Peyer's patch (tissue), 4 donors: ENCODE measurements at regions not wholly inside any gene's neighbourhood (a gene's known extent, or its start where the extent isn't known, plus 50 kb on each side); places are given as distances from the start of the nearest gene placed in this dataset.
A peak's percentile ranks its signal among the peaks of the same experiment; 100 is the strongest.

Experiments used
- DNase-seq, 3 donors: peaks; one replicate each; pipeline ENCODE4 v3.0.0-alpha.2; 2017 to 2019
- H3K27ac ChIP-seq, 4 donors: fragments of 200-600 bp; sonication (generic); one replicate each; pipeline ENCODE4 v1.5.1; 2016 to 2019
- H3K27me3 ChIP-seq, 2 donors: fragments of 200-600 bp; sonication (generic); one replicate each; pipeline ENCODE4 v1.5.1; 2019
- H3K36me3 ChIP-seq, 3 donors: fragments of 200-600 bp; sonication (generic); one replicate each; pipeline ENCODE4 v1.5.1; 2016 to 2019
- H3K4me1 ChIP-seq, 4 donors: fragments of 200-600 bp; sonication (generic); one replicate each; pipeline ENCODE4 v1.5.1; 2016 to 2019
- H3K4me3 ChIP-seq, 4 donors: fragments of 200-600 bp; sonication (generic); 1 replicate in 3 of 4; 2 replicates in 1 of 4; pipeline ENCODE4 v1.5.1; 2016 to 2019; ENCODE audit warnings: mild to moderate bottlenecking in 1 of 4
- H3K9me3 ChIP-seq, 4 donors: fragments of 200-600 bp; sonication (generic); one replicate each; pipeline ENCODE4 v1.5.1; 2016 to 2019; ENCODE audit warnings: mild to moderate bottlenecking in 1 of 4
- POLR2A ChIP-seq, 2 donors: fragments of 450-650 bp; IDR thresholded peaks; one replicate each; pipeline ENCODE4 v1.5.1; 2017; ENCODE audit warnings: antibody characterized with exemption in 2 of 2, mild to moderate bottlenecking in 2 of 2, moderate library complexity in 2 of 2
- TF ChIP-seq, protein P1 (sequence below), 6 experiments: fragments of 450-650 bp in 4 of 6; fragments of 200-600 bp in 2 of 6; sonication (generic) in 1 of 6; IDR thresholded peaks; one replicate each; pipeline ENCODE4 v1.5.1; 2017 to 2019; ENCODE audit warnings: antibody characterized with exemption in 6 of 6, mild to moderate bottlenecking in 3 of 6, moderate library complexity in 1 of 6

DNA sequence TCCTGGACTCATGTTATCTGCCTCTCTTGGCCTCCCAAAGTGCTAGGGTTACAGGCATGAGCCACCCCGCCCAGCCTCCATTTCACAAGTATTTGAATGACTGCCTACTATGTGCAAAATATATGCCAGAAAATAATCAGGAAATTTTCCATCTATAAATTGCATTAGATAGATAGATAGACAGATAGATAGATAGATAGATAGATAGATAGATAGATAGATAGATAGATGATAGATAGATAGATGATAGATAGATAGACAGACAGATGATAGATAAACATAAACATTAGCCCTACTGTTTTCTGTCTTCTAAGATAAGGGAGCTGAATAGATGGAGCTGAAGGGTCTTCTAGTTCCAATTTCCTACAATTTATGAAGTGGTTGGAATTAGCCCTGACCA lies 87.4 kb upstream of the TRIM2 start:
- peak overlapping the region in 1 of 4 donors; percentile 59 for H3K27ac ChIP-seq
- no peaks in the 10 kb centered on the region for H3K27me3 ChIP-seq
- H3K4me3 ChIP-seq = no peak overlapping the region
- no peaks in the 10 kb centered on the region for H3K36me3 ChIP-seq
- no peak for DNase-seq
- no peaks in the 10 kb centered on the region for H3K9me3 ChIP-seq
- no peak for TF ChIP-seq POLR2A (IDR thresholded peaks at IDR 0.05)
- TF ChIP-seq, protein P1, sequence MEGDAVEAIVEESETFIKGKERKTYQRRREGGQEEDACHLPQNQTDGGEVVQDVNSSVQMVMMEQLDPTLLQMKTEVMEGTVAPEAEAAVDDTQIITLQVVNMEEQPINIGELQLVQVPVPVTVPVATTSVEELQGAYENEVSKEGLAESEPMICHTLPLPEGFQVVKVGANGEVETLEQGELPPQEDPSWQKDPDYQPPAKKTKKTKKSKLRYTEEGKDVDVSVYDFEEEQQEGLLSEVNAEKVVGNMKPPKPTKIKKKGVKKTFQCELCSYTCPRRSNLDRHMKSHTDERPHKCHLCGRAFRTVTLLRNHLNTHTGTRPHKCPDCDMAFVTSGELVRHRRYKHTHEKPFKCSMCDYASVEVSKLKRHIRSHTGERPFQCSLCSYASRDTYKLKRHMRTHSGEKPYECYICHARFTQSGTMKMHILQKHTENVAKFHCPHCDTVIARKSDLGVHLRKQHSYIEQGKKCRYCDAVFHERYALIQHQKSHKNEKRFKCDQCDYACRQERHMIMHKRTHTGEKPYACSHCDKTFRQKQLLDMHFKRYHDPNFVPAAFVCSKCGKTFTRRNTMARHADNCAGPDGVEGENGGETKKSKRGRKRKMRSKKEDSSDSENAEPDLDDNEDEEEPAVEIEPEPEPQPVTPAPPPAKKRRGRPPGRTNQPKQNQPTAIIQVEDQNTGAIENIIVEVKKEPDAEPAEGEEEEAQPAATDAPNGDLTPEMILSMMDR (IDR thresholded peaks at IDR 0.05) = no peak
- peaks cover 0 to 12% (median 7%) of the 10 kb centered on the region in 4 donors for H3K4me1 ChIP-seq

DNA sequence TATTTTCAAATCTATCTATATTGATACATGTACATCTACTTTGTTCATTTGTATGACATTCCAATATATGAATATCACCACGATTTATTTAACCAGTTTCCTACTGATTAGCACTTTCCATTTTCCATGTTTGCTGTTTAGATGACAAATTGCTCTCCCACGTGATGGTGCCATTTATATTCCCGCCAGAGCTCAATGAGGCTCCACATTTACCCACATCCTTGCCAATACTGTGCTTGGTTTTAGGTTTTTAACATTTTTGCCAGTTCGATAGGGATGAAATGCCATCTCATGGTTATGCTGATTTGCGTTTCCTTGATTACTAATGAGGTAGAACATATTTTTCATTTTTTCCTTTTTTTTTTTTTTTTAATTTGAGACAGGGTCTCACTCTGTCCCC lies 86.7 kb upstream of the TRIM2 start:
- H3K4me1 ChIP-seq = peaks cover 0 to 12% (median 7%) of the 10 kb centered on the region in 4 donors
- H3K27me3 ChIP-seq = no peaks in the 10 kb centered on the region
- no peak overlapping the region for H3K27ac ChIP-seq
- no peak for DNase-seq
- no peak for TF ChIP-seq POLR2A (IDR thresholded peaks at IDR 0.05)
- TF ChIP-seq, protein P1 (IDR thresholded peaks at IDR 0.05) = no peak
- H3K9me3 ChIP-seq = no peaks in the 10 kb centered on the region
- H3K4me3 ChIP-seq = no peak overlapping the region
- no peaks in the 10 kb centered on the region for H3K36me3 ChIP-seq

DNA sequence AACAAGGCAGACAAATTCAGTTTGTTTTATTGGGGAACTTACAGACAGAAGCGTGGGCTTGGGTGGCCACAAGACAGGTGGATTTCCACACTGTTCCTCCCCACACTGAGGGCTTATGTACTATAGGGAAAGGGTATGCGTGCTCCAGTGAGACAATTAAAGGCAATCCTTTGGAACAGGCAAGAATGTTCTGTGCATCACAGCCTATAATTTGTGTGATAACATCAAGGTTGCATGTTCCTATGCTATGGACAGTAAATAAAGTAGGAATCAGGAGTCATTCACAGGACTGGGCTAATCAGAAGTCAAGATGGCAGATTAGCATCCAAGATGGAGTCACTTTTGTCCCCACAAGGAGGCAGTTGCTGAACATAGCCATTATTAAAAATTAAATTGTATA lies 84.6 kb upstream of the TRIM2 start:
- Histone ChIP-seq H3K27ac (no peak overlapping the region), H3K9me3 (no peaks in the 10 kb centered on the region), H3K4me1 (peaks cover 0 to 12% (median 7%) of the 10 kb centered on the region in 4 donors), H3K4me3 (no peak overlapping the region), H3K36me3 (no peaks in the 10 kb centered on the region), H3K27me3 (no peaks in the 10 kb centered on the region)
- TF ChIP-seq, protein P1 (IDR thresholded peaks at IDR 0.05) = no peak
- no peak for TF ChIP-seq POLR2A (IDR thresholded peaks at IDR 0.05)
- no peak for DNase-seq

DNA sequence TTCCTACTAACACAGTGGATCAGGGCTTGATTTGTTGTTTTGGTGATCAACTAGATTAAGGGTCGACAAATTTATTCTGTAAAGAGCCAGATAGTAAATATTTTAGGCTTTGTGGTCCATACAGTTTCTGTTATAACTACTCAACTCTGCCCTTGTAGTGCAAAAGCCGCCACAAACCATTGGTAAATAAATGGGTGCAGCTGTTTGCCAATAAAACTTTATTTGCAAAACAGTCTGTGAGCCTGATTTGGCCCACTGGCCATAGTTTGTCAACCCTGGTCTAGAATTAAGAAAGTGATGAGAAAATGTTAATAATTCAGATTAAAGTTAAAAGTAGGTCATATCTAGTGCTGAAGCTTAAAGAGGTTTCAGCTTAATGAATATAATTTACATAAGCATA lies 84.0 kb upstream of the TRIM2 start:
- no peaks in the 10 kb centered on the region for H3K27me3 ChIP-seq
- H3K9me3 ChIP-seq = no peaks in the 10 kb centered on the region
- H3K36me3 ChIP-seq = no peaks in the 10 kb centered on the region
- no peak for DNase-seq
- peaks cover 0 to 11% (median 7%) of the 10 kb centered on the region in 4 donors for H3K4me1 ChIP-seq
- no peak overlapping the region for H3K4me3 ChIP-seq
- H3K27ac ChIP-seq = no peak overlapping the region
- no peak for TF ChIP-seq POLR2A (IDR thresholded peaks at IDR 0.05)
- TF ChIP-seq, protein P1 (IDR thresholded peaks at IDR 0.05) = no peak

DNA sequence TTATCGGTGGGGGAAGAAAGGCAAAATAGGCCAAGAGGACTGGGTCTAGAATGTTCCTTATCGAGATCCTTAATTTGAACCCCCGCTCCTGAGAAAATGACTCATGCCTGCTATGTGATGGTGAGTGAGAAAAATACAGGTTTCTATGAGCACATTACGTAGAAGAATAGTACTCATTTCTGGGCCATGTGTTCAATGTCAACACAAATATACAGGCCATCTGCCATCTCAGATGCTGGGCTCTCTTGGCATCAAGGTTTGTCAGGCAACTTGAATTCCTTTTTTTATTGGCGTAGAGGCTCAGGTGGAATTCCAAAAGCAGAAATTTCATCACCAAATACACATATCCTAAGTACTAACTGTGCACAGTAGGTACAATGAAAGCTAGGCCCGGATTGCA lies 81.4 kb upstream of the TRIM2 start:
- Histone ChIP-seq H3K27me3 (no peaks in the 10 kb centered on the region), H3K36me3 (no peaks in the 10 kb centered on the region), H3K9me3 (no peaks in the 10 kb centered on the region), H3K4me3 (no peak overlapping the region), H3K4me1 (no peaks in the 10 kb centered on the region), H3K27ac (no peak overlapping the region)
- no peak for TF ChIP-seq POLR2A (IDR thresholded peaks at IDR 0.05)
- TF ChIP-seq, protein P1 (IDR thresholded peaks at IDR 0.05) = no peak
- DNase-seq = no peak

DNA sequence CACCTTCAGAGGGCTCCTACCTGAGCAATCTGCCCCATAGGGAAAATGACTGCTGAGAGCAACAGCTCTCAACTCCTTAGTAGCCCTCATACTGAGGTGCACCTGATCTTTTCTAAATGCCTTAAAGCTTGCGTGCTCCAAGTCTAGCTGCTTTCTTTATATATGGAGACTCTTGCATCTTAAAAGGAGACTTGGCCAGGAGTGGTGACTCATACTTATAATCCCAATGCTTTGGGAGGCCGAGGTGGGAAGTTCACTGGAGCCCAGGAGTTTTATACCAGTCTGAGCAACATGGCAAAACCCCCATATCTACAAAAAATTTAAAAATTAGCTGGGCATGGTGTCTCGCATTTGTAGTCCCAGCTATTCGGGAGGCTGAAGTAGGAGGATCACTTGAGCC lies 78.1 kb upstream of the TRIM2 start:
- DNase-seq = no peak

More for the DNA sequence above, 78.1 kb upstream of the TRIM2 start:
- Histone ChIP-seq H3K36me3 (no peaks in the 10 kb centered on the region), H3K4me1 (no peaks in the 10 kb centered on the region), H3K9me3 (no peaks in the 10 kb centered on the region), H3K4me3 (no peak overlapping the region), H3K27ac (no peak overlapping the region), H3K27me3 (no peaks in the 10 kb centered on the region)
- TF ChIP-seq, protein P1 (IDR thresholded peaks at IDR 0.05) = no peak
- TF ChIP-seq POLR2A (IDR thresholded peaks at IDR 0.05) = no peak
